Subcutaneous abdominal adipose tissue (tissue), 5 donors: ENCODE measurements at regions not wholly inside any gene's neighbourhood (a gene's known extent, or its start where the extent isn't known, plus 50 kb on each side); places are given as distances from the start of the nearest gene placed in this dataset.

ENCODE experiments used
- H3K27ac ChIP-seq: one replicate; pipeline ENCODE4 v1.7.0; 2013; ENCODE audit warnings: low read depth, mild to moderate bottlenecking, inconsistent platforms, low read length, moderate library complexity
- H3K27me3 ChIP-seq, 5 donors: one replicate each; pipeline ENCODE4 v1.7.0; 2013; ENCODE audit warnings: low read length in 5 of 5, inconsistent platforms in 1 of 5; ENCODE audit not compliant: control insufficient read depth in 5 of 5, insufficient read depth in 4 of 5
- H3K36me3 ChIP-seq, 5 donors: one replicate each; pipeline ENCODE4 v1.7.0; 2013; ENCODE audit warnings: low read length in 5 of 5; ENCODE audit not compliant: control insufficient read depth in 5 of 5, insufficient read depth in 5 of 5
- H3K4me1 ChIP-seq, 5 donors: one replicate each; pipeline ENCODE4 v1.7.0; 2013; ENCODE audit warnings: low read length in 5 of 5, mild to moderate bottlenecking in 3 of 5, moderate library complexity in 1 of 5; ENCODE audit not compliant: control insufficient read depth in 5 of 5, insufficient read depth in 5 of 5
- H3K4me3 ChIP-seq, 5 donors: one replicate each; pipeline ENCODE4 v1.7.0; 2013; ENCODE audit warnings: low read length in 5 of 5, low read depth in 1 of 5
- H3K9ac ChIP-seq, 5 donors: one replicate each; pipeline ENCODE4 v1.7.0; 2013; ENCODE audit warnings: low read length in 5 of 5, mild to moderate bottlenecking in 4 of 5, moderate library complexity in 3 of 5
- H3K9me3 ChIP-seq, 5 donors: one replicate each; pipeline ENCODE4 v1.7.0; 2013; ENCODE audit warnings: low read length in 5 of 5; ENCODE audit not compliant: control insufficient read depth in 5 of 5
- donor health status: healthy.
- donor health status: healthy.
- donor health status: healthy.
- donor health status: healthy.
- donor health status: healthy.

DNA sequence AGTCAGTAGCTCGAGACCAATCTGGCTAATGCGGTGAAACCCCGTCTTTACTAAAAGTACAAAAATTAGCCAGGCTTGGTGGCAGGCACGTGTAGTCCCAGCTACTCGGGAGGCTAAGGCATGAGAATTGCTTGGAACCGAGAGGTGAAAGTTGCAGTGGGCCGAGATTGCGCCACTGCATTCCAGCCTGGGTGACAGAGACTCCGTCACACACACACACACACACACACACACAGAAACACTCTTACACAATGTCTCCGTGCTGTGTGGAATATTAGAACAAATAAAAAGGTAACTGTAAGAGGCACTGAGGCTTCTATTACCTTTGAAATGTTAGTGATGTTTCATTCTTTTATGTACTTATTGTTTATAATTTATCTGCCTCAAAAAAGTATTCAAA lies 326.6 kb downstream of the GPAT3 start:
- H3K4me1 ChIP-seq, result peaks cover 0 to 10% (median 4%) of the 10 kb centered on the region in 5 donors
- H3K36me3 ChIP-seq, result no peaks in the 10 kb centered on the region
- no peak overlapping the region for H3K9ac ChIP-seq
- H3K4me3 ChIP-seq, result no peak overlapping the region
- H3K27ac ChIP-seq, result no peak overlapping the region
- no peaks in the 10 kb centered on the region for H3K27me3 ChIP-seq
- no peaks in the 10 kb centered on the region for H3K9me3 ChIP-seq

DNA sequence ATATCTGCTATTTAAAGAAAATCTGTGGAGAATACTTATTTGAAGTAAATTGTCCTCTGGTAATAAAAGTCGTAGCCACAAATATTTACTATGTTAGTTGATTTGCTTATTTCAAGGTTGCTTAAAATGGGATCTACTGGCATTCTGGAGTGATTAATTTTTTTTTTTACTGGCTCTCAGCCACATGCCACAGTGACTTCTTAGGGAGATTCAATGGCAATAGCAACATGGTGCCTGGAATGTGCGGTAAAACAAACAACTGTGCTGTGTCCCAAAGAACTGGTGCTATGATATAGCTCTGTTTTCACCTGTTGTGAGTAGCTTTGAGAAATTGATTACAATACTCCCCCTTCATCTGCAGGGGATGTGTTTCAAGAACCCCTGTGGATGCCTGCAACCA lies 324.3 kb downstream of the GPAT3 start:
- Histone ChIP-seq H3K9ac (no peak overlapping the region), H3K27me3 (no peaks in the 10 kb centered on the region), H3K27ac (no peak overlapping the region), H3K4me3 (no peak overlapping the region), H3K9me3 (no peaks in the 10 kb centered on the region), H3K4me1 (peaks cover 0 to 10% (median 4%) of the 10 kb centered on the region in 5 donors), H3K36me3 (no peaks in the 10 kb centered on the region)

DNA sequence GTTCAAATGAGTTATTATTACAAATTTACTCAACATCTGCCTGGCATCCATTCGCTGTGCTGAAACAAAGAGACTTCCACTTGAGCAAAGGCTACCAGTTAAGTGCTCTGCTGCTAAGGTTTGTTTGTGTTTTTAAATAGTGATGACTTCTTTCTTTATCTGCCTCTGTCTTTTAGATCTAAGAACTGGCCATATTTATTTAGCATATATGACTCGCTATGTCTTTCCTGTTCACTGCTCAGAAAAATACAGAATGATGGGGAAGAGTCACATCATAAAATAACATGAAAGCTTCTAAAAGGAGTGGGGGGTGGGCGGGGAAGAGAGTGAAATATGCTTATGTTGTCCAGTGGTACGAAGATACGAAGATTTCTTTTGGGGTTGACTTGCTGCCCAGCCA lies 322.2 kb downstream of the GPAT3 start:
- H3K9ac ChIP-seq, result no peak overlapping the region
- no peaks in the 10 kb centered on the region for H3K36me3 ChIP-seq
- no peaks in the 10 kb centered on the region for H3K27me3 ChIP-seq
- peaks cover 0 to 10% (median 4%) of the 10 kb centered on the region in 5 donors for H3K4me1 ChIP-seq
- H3K27ac ChIP-seq, result no peak overlapping the region
- no peak overlapping the region for H3K4me3 ChIP-seq
- H3K9me3 ChIP-seq, result no peaks in the 10 kb centered on the region

DNA sequence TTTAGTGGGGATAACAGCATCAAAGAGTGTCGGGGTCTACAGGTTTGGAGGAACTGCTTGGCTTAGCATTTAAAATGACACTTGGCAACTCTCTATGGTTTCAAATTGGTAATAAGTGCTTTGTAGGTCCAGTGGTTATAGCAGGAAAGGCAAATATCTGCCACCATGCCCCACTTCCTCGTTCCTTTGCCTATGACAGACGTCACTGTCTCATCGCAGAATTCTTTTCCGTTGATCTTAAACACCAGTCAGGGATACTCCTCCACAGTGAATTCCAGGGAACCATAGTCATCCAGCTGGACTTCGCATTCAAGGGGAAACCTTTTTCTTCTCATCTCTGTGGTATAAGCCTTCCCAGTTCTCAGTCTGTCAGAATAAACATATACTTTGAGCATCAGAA lies 319.1 kb downstream of the GPAT3 start:
- Histone ChIP-seq H3K27ac (no peak overlapping the region), H3K9me3 (no peaks in the 10 kb centered on the region), H3K4me3 (no peak overlapping the region), H3K4me1 (peaks cover 0 to 4% (median 0%) of the 10 kb centered on the region in 5 donors), H3K36me3 (no peaks in the 10 kb centered on the region), H3K9ac (no peak overlapping the region), H3K27me3 (no peaks in the 10 kb centered on the region)

DNA sequence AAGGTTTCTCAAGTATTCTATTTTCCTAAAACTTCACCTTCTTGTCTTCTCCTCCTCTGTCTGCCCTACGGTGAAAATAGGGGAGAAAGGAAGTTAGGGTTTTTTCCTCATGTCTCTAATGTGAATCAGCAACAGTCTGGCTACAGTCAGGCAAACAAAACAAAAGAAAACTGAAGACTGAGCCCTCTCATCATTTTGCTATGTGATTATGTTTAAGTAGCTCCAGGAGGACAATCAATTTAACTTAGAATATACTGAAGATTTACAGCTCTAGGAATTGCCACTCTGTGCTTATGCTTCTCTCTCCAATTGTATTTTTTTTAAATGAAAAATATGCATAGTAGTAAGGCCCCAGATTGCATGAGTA lies 316.2 kb downstream of the GPAT3 start:
- Histone ChIP-seq H3K4me3 (no peak overlapping the region), H3K27ac (no peak overlapping the region), H3K27me3 (no peaks in the 10 kb centered on the region), H3K9me3 (no peaks in the 10 kb centered on the region), H3K36me3 (no peaks in the 10 kb centered on the region), H3K9ac (no peak overlapping the region), H3K4me1 (no peaks in the 10 kb centered on the region)

DNA sequence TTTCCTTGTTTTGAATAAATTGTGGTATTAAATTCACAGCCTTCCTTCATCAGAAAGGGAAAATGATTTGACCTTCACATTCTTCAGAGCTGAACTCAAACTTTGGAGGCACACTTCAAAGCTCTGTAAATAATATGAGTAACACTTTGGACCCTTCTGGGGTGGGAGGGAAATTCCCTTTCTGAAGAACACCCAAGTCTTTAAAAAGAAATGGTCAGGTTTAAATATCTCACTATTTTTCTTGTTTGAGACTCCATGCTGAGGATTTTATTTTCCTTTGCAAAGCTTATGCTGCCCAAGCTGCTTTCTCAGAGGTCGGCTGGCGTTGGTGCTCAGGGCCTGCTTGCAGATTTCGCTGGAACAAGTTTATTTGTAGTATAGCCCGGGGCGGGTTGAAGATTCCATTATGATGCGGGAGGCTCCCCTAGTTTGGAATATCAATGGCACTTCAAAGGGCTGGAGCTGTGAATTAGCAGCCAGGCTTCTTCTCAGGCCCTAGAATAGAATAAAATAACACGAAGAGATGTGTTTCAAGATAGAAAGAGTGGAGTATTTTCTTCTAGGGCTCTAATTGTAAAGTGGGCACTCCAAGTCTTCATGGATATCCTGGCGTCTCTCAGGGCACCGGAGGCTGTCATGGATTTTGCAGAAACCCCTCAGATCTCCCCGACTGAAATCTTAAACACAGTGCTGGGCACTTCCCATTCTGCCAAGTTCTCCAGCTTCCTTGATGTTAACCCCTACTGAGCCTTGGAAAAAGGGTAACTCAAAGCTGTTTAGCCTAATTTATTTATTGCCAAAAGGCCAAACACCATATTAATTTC lies 315.6 kb downstream of the GPAT3 start:
- Histone ChIP-seq H3K4me1 (no peaks in the 10 kb centered on the region), H3K27ac (no peak overlapping the region)

DNA sequence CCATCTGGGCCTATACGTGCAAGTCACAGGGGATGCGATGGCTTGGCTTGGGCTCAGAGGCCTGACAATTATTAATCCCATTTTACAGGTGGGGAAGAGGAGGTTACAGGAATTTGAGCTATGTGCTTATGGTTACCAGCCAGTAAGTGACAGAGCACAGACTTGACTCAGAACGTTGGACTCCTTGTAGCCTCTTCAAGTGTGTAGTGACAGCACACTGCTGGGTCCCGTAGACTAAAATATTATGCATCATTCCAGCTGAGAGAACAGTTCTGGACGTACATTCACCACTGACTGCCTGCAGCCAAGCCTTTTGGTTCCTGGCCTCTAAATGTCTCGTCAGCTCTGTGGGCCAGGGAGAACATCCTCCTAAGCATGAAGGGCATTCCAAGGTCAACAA lies 314.5 kb downstream of the GPAT3 start:
- Histone ChIP-seq H3K36me3 (no peaks in the 10 kb centered on the region), H3K4me1 (no peaks in the 10 kb centered on the region), H3K9me3 (no peaks in the 10 kb centered on the region), H3K9ac (no peak overlapping the region), H3K27me3 (no peaks in the 10 kb centered on the region), H3K27ac (no peak overlapping the region), H3K4me3 (no peak overlapping the region)

More for the DNA sequence above, 315.6 kb downstream of the GPAT3 start:
- Histone ChIP-seq H3K36me3 (no peaks in the 10 kb centered on the region), H3K9me3 (no peaks in the 10 kb centered on the region), H3K4me3 (no peak overlapping the region), H3K27me3 (no peaks in the 10 kb centered on the region), H3K9ac (no peak overlapping the region)

DNA sequence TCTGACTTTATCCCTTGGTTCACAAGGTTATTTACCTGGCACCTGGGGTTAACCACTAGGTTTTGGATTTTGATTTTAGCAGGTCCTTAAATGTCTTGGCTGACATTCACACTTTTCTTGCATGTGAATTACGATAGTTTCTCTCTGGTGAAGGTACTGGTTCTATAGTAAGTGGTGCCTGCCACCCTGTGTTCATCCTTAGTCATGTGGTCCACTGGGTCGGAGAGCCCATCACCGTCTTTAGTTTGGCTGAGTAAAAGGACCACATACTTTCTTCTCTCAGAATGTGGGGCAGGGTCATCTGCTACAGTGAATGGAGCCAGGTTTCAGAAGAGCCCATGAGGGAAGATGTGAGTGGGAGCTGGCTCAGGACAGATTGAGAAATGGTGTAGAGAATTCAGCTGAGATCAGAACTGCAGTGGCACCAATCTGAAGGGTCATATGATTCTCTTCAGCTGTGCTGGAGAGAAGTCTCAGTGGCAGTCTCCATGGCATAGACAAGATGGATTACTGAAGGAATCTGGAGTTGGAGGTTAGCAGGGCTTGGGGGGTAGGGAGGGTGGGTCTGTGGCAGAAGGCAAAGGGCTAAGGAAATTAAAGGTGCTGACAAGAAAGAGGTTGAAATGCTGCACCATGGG lies 310.4 kb downstream of the GPAT3 start:
- no peaks in the 10 kb centered on the region for H3K27me3 ChIP-seq
- H3K27ac ChIP-seq, result no peak overlapping the region
- H3K4me3 ChIP-seq, result no peak overlapping the region
- H3K9me3 ChIP-seq, result no peaks in the 10 kb centered on the region
- H3K36me3 ChIP-seq, result no peaks in the 10 kb centered on the region
- H3K9ac ChIP-seq, result no peak overlapping the region
- no peaks in the 10 kb centered on the region for H3K4me1 ChIP-seq

DNA sequence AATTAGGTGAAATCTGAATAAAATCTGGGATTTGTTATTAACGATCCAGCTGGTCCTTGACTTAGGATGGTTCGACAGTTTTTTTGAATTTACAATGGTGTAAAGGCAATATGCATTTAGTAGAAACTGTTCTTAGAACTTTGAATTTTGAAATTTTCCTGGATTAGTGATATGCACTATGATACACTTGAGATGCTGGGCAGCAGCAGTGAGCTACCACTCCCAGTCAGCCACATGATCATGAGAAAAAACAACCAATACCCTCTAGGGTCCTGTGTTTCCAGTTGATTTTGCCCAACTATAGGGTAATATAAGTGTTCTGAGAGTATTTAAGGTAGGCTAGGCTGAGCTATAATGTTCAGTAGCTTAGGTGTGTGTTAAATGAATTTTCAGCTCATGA lies 303.7 kb downstream of the GPAT3 start:
- no peaks in the 10 kb centered on the region for H3K9me3 ChIP-seq
- no peaks in the 10 kb centered on the region for H3K4me1 ChIP-seq
- no peaks in the 10 kb centered on the region for H3K36me3 ChIP-seq
- H3K4me3 ChIP-seq, result no peak overlapping the region
- no peak overlapping the region for H3K9ac ChIP-seq
- no peaks in the 10 kb centered on the region for H3K27me3 ChIP-seq
- H3K27ac ChIP-seq, result no peak overlapping the region

DNA sequence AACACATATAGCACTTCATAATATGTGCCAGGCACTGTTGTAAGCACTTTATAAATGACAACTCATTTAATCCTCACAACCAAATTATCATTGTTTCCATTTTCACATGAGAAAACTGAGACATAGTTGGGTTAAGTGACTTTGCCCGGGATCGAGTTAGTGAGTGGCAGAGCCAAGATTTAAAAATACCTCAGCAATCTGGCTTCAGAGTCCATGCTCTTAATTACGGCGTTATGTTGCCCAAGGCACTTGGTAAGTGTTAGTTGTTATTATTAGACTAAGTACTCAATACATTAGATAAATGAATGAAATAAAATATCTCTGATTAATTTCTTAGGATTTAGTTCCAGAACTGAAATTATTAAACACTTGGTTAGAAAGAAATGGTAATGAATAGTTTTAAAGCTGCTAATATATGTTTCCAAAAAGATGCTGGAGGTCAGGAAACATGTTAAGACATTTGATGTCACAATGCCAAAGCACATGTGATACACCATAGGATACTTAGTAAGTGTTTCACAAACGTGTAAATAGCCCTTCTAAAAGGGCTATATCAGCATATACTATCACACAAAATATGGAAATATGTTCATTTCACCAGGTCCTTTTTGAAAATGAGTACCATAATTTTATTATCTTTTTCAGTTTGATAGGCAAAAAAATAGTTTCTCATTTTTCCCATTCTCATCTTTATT lies 301.9 kb downstream of the GPAT3 start:
- Histone ChIP-seq H3K27me3 (no peaks in the 10 kb centered on the region), H3K9me3 (no peaks in the 10 kb centered on the region), H3K4me1 (no peaks in the 10 kb centered on the region), H3K36me3 (no peaks in the 10 kb centered on the region), H3K4me3 (no peak overlapping the region), H3K27ac (no peak overlapping the region), H3K9ac (no peak overlapping the region)
